IPS DF 4.7 (cell line): ENCODE measurements at regions not wholly inside any gene's neighbourhood (a gene's known extent, or its start where the extent isn't known, plus 50 kb on each side); places are given as distances from the start of the nearest gene placed in this dataset.

Experiments used
- DNase-seq: peaks from one replicate; pipeline ENCODE4 v3.0.0-alpha.2; 2013; ENCODE audit warnings: low spot score; ENCODE audit errors: extremely low read depth

- DNase-seq, result no peak
Observed at GRCh38 chr3:82942041-82942440, 1180.6 kb upstream of the GBE1 start.

- no peak for DNase-seq
Observed at GRCh38 chr3:82940124-82940523, 1178.7 kb upstream of the GBE1 start.

- DNase-seq, result no peak
Observed at GRCh38 chr3:82939491-82940097, 1178.1 kb upstream of the GBE1 start.

- DNase-seq, result no peak
Observed at GRCh38 chr3:82938821-82939328, 1177.4 kb upstream of the GBE1 start.

GRCh38 chr3:82927309-82928253 lies 1166.1 kb upstream of the GBE1 start:
- no peak for DNase-seq

- no peak for DNase-seq
Observed at GRCh38 chr3:82891028-82891427, 1129.6 kb upstream of the GBE1 start.

- DNase-seq, result no peak
Observed at GRCh38 chr3:82883072-82883471, 1121.6 kb upstream of the GBE1 start.

- no peak for DNase-seq
Observed at GRCh38 chr3:82875401-82875800, 1114.0 kb upstream of the GBE1 start.

- no peak for DNase-seq
Observed at GRCh38 chr3:82839871-82840270, 1078.4 kb upstream of the GBE1 start.

GRCh38 chr3:82834098-82834497 lies 1072.7 kb upstream of the GBE1 start:
- no peak for DNase-seq

- no peak for DNase-seq
Observed at GRCh38 chr3:82824491-82824890, 1063.0 kb upstream of the GBE1 start.

GRCh38 chr3:82816086-82816485 lies 1054.6 kb upstream of the GBE1 start:
- DNase-seq, result no peak

- no peak for DNase-seq
Observed at GRCh38 chr3:82815417-82816058, 1054.1 kb upstream of the GBE1 start.

- DNase-seq, result no peak
Observed at GRCh38 chr3:82814660-82815059, 1053.2 kb upstream of the GBE1 start.

- DNase-seq, result no peak
Observed at GRCh38 chr3:82807781-82808180, 1046.3 kb upstream of the GBE1 start.

- DNase-seq, result no peak
Observed at GRCh38 chr3:82802501-82802900, 1041.1 kb upstream of the GBE1 start.

GRCh38 chr3:82800248-82800647 lies 1038.8 kb upstream of the GBE1 start:
- DNase-seq, result no peak

GRCh38 chr3:82796765-82797164 lies 1035.3 kb upstream of the GBE1 start:
- DNase-seq, result no peak

GRCh38 chr3:82791241-82791640 lies 1029.8 kb upstream of the GBE1 start:
- DNase-seq, result no peak

GRCh38 chr3:82790307-82791097 lies 1029.1 kb upstream of the GBE1 start:
- DNase-seq, result no peak

GRCh38 chr3:82783194-82783593 lies 1021.7 kb upstream of the GBE1 start:
- no peak for DNase-seq
